GM18868 (cell line): ENCODE measurements at regions not wholly inside any gene's neighbourhood (a gene's known extent, or its start where the extent isn't known, plus 50 kb on each side); places are given as distances from the start of the nearest gene placed in this dataset.
A peak's percentile ranks its signal among the peaks of the same experiment; 100 is the strongest.

Experiments used
- ATAC-seq: cut with Tn5 transposase; IDR thresholded peaks from one replicate; pipeline ENCODE4 v1.9.1; 2021; ENCODE audit warnings: mild to moderate bottlenecking, moderate library complexity; ENCODE audit not compliant: unreplicated experiment

- no peak for ATAC-seq
Observed at GRCh38 chr4:176970853-176971252, 178.1 kb upstream of the VEGFC start.

DNA sequence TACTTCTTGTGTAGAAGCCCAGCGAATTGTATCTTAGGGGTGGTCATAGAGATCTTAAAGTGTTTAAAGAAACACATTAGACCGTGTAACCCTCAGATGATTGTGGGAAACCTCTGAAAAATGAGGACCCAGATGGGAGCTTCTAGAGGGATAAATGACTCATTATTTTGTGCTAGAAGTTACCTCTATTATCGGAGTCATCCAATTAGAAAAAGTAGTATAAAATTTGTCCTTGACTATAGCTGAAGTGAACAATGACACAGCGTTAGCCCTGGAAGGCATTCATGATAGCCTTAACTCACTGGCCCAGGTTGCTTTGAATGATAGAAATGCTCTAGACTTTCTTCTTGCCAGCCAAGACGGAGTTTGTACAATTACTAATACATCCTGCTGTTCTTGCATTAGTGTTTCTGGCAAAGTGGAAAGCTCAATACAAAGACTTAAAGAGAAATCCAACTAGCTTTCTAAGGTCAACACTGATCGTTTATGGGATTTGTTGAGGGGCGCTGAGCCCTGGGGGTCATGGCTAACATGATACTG lies 178.9 kb upstream of the VEGFC start:
- no peak for ATAC-seq

DNA sequence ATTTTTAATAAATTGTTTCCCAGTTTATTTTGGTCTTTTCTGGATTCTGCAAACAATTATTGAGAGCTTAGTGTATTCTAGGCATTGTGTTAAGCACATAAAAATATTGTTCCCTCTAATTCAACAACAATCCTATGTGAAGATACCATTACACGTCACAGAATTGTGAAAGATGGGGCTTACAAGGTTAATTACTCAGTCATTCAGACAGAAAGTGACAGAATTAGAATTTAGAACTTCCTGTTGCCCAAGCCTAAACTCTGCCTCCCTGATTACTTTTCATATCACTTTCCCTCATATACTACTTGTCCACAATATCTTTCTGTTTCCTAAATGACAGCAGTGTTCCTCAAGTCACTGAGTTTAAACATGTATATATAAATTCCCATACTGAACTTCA lies 186.7 kb upstream of the VEGFC start:
- no peak for ATAC-seq

DNA sequence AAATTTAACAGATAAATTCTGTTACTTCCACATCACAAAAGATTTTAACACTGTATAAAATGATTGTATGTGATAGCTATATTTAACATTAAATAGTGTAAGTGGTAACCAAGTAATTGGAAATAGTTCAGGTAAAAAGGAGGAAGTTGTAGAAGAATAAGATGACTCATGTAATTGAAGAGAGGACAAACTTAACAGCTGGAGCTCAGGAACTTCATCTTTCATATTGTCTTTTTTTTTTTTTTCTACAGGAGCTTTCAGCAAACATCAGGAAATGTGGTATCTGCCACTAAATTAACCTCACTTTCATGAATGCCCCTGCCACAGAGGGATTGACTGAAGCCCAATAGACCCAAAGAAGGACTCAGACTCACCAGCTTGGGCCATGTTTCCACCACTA lies 188.4 kb upstream of the VEGFC start:
- ATAC-seq: no peak

GRCh38 chr4:176981551-176981950 lies 188.8 kb upstream of the VEGFC start:
- no peak for ATAC-seq

DNA sequence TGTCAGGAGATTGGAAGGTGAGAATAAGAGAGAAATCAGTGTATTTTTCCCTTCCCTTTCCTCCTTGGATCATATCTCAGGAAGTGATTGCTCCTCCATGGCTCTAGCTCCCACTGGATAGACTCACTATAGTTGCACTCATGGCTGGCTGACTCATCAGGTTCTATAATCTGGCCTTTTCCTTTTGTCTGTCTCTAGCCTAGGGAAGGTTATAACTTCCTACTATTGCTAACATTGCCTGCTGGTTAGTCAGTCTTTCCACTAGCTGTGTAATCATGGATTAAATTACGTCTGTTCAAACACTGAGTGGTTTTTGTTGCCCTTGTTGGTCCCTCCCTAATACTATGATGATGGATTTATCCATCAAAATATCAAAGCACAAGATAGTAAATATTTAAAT lies 195.5 kb upstream of the VEGFC start:
- no peak for ATAC-seq

DNA sequence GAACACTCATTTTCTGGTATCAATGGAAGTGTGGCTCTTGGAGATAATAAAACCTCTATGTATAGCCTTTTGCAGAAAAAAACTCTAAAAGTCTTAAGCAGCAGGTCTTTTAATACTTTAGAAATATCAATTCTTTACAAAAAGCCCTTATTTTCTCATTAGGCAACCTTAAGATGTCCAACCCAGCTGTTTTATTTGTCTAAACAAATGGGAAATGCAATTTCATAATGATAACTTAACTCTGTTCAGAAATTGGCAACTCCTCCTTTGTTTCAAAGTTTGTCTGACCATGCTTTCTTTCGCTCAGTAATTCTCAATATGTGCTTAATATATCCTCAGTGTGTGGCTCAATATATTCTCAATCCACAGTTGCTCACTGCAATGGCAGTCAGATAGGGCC lies 196.5 kb upstream of the VEGFC start:
- ATAC-seq: no peak

DNA sequence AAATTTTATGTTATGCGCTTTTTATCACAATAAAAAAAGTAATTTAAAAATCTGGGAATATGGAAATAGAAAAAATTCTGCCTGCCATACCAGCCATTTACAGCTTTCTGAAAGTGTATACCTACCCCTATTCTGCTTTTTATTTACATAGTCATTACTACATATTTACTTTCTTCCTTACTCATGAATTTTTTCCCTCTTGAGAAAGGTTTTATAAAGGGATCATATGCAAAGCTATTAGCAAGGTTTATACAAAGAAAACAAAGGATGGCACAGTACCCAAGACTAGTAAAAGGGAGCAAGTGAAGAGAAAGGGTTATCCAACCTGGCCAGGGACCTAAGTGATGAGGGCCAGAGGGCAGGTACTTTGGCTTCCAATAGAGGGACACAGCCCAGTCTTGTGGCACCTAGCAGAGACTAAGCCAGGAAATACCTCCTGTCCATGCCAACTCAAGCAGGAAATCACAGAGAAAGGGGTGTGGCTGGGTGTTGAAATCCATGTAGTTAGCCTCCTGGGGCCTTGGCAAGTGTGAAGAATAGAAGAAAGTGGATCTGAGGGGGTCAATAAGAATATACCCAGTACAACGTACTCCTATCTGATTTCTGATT lies 207.3 kb upstream of the VEGFC start:
- ATAC-seq: no peak

GRCh38 chr4:177001271-177002175 lies 208.8 kb upstream of the VEGFC start:
- ATAC-seq: no peak

DNA sequence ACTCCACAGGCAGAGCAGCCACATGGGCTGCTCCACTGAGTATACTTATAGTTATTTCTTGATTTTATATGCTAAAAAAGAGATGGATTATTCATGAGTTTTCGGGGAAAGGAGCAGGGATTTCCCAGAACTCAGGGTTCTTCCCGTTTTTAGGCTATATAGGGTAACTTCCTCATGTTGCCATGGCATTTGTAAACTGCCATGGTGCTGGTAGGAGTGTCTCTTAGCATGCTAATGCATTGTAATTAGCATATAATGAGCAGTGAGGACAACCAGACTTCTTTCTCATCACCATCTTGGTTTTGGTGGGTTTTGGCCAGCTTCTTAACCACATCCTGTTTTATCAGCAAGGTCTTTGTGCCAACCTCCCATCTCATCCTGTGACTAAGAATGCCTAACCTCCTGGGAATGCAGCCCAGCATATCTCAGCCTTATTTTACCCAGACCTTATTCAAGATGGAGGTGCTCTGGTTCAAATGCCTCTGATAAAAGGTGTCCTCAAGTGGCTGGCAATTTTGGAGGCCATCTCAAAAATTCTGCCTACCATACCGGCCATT lies 213.0 kb upstream of the VEGFC start:
- ATAC-seq: peak; percentile 37

- ATAC-seq: peak; percentile 28
Observed at GRCh38 chr4:177006331-177006730, 213.6 kb upstream of the VEGFC start.

GRCh38 chr4:177008071-177008835 lies 215.5 kb upstream of the VEGFC start:
- ATAC-seq: no peak

GRCh38 chr4:177008836-177009501 lies 216.2 kb upstream of the VEGFC start:
- no peak for ATAC-seq

DNA sequence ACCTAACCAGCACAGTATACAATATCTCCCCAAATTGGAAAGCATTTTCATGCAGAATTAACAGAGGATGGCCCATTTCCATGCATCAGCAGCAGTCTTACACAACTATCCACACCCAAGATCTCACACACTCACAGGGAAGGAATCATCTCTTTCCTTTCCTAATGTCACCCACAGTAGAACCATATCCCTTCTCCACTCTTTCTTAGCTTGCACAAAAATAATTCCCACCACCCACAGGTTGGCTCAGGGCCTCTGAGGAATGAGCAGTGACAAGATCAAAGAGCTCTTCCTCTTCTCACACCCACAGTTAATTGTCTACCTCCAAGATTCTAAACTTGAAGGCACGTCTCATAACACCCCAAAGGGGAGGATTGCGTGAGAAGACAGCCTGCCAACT lies 217.7 kb upstream of the VEGFC start:
- ATAC-seq: no peak

DNA sequence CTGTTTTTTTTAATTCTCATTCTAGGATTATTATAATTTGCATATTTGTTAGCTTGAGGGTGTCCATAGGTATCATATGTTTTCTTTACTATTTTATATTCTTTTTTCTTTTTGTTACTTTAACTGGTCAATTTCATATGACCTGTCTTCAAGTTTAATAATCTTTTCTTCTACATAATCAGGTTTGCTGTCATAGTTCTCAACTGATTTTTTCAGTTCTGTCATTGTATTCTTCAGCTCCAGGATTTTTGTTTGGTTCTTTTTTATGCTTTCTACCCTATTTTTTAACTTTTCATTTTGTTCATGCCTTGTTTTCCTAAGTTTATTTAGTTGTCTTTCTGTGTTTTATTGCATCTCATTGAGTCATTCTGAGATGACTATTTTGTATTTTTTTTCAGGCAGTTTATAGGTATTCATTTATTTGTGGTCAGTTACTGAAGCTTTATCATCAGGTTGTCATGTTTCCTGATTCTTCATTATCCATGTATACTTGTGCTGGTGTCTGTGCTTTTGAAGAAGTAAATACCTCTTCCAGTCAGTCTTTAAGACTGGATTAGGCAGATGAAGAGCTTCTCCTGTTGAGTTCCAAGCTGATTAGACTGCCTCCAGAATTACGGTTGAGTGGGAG lies 220.3 kb upstream of the VEGFC start:
- no peak for ATAC-seq

GRCh38 chr4:177016541-177017141 lies 223.9 kb upstream of the VEGFC start:
- ATAC-seq: no peak

DNA sequence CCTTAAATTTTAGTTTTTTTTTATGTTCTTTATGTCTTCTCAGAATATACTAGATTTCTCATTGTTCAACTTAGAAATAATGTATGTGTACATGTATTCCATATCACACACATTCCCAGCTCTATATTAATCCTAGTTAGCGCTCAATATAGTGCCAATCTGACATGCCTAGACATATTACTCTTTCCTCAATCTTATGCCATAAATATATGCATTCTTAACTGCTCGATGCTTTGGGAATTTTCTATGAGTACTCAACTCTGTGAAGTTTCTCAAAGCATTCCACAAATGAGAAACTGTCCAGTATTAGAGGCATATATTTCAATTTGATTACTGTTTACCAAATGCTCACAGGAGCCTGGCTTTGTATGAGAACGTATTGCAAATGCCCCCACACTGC lies 231.2 kb upstream of the VEGFC start:
- no peak for ATAC-seq

DNA sequence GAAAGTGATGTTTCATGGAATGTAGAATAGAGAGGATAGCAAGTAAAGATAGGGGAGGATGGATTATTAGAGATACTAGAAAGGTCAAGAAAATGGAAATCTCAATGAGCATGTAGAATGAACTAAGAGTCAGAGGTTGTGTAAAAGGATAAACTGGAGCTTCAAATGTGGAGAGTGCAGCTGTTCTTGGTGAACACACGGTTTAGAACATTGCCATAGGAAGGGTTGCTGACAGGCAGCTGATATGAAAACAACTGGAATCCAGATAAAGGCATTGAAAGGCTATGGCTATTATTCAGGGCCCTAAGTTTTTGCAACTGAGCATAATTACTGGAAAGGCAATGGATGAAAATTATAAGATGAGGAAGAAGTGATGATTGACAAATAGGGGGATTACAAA lies 239.6 kb upstream of the VEGFC start:
- ATAC-seq: no peak

GRCh38 chr4:177033135-177033534 lies 240.4 kb upstream of the VEGFC start:
- ATAC-seq: no peak

DNA sequence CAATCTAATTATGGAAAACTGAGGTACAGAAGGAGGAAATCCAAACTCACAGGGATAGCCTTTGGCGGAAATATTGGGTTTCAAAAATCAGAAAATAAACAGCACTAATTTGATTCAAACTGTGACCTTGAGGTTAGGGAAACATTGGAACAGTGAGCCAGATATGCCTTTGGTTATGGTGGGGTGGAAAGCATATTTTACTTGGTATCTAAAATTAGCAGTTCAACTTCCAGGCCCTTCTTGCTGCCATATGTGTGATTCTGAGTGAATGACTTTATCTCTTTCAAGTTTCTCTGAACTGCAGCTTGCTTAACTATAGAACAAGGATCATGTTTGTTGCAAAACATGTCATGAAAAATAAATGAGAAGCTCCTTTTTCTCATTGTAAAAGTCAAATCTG lies 240.9 kb upstream of the VEGFC start:
- ATAC-seq: no peak
